NCI-H128 (cell line): ENCODE measurements at regions not wholly inside any gene's neighbourhood (a gene's known extent, or its start where the extent isn't known, plus 50 kb on each side); places are given as distances from the start of the nearest gene placed in this dataset.
A peak's percentile ranks its signal among the peaks of the same experiment; 100 is the strongest.
"Not testable (repeated sequence)": the region's sequence is repeated elsewhere in the genome, so short reads cannot be mapped to it uniquely, and the experiment has no call there.

Experiments used
- DNase-seq: peaks from one replicate; lab custom pipeline; 2025; ENCODE audit not compliant: unreplicated experiment; lab: John Stamatoyannopoulos, UW

DNA sequence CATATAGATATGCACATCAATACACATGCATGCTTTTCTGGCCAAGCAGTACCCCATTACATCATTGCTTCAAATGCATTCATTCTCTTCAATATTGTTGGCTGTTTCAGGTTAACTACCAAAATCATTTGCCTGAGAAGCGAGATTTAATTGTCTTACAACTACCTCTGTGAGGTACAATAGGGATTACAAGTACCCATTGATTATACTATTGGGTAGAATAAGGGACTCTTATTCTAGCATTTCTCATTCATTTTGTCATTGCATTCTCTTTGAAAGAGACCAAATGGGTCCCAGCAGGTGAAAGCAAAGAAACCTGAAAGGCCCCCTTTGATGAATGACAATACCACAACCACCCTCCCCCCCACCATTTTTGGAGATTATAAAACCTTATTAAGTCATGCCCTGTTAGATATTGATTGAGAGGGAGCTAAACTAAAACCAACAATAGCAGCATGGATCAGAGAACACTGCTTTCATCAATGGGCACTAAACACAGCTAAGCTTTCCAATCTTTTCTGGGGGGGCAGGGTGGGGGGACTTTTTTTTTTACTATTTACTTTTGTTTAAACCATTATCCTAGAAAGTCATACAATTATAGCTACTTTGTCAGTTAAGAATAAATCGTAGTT, 375.0 kb upstream of the CCNH start:
- DNase-seq, result no peak

DNA sequence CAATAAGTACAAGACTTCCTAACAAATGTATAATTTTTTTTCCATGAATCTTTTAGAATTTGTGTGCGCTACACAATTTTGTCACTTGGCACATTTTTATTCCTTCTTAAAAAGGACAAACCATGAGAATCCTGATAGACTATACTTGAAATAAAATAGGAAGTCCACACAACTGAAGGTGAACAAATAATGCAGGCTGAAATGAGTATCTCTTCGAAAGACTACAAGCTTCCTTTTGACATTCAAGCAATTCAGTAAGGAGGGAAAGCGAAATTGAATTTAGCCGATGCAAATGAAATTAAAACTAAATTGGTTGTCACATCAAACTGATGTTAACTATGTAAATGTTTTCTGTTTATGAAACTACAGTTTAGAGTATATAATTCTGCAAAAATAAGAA, 374.4 kb upstream of the CCNH start:
- no peak for DNase-seq

DNA sequence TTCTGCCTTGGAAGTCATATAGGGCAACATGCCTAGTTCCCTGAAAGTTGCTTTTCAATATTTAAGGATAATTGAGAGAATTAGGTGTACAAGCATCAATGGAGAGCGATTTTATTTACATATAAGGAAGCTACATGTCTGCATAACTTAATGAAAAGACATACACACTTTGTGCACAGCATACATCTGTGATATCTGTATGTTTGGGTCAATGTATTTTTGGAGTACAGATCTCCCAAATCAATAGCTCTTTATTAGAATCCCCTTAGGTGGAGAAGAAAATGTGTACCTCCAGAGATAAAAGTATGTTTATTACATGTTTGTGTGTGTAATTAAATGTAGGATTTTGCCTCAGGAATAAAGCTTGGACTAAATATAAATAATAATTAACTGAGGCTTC, 373.7 kb upstream of the CCNH start:
- DNase-seq, result no peak

DNA sequence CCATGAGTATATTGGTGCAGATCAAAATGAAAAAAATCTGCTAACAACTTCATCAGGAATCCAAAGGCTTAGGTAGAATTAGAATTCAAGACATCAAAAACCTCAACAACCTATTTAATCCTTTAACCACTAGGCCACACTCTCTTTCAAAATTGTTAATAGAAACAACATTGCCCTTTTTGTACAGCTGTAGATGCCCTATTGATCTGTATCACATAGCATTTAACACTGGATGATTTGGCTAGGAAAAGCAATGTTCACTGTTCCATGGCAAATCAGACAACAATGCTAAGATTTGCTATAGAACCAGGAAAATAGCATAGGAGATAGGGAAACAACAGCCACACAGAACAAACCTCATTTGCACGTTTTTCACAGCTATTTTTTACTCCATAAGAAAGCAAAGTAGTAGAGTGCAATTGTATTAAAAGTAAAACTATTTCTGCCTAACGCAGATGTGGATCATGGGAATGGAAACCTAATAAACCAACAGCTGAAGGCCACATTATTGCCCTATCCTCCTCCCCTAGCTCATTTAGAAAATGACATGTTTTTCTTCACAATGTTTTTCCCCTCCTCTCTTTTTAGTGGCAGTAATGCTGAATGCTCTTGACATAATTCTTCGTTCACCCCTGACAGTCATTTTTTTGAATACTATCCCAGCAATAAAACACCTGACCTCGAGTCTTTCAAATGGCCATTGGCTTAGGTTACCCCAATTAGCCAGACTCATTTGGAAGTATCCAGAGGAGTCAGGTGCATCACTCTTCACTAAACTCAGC, 373.0 kb upstream of the CCNH start:
- DNase-seq, result no peak

DNA sequence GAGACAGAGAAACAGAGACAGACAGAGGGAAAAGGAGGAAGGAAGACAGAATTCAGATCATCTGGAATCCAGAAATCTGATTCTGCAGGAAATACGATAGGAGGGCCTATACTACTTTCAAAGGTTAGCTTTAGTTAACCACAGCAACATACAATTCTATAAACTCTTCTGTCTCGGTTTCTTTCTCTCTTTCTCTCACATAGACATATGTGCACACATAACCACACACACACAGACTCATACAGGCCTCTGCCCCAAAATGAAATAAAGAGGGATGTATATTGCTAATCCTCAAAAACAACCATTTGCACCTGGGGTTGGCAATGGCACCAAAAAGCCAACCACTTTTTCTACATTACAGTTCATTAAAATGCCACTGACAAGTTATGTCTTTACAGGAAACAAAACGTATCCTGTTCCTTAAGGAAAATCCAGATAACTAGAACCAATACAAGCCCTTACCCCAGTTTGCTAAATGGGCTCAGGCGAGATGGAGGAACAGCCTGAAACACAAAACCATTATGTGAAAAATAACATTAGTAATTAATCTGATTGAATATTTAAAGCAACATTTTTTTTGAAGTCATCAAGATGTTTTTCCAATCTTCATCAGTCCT, 372.3 kb upstream of the CCNH start:
- no peak for DNase-seq

DNA sequence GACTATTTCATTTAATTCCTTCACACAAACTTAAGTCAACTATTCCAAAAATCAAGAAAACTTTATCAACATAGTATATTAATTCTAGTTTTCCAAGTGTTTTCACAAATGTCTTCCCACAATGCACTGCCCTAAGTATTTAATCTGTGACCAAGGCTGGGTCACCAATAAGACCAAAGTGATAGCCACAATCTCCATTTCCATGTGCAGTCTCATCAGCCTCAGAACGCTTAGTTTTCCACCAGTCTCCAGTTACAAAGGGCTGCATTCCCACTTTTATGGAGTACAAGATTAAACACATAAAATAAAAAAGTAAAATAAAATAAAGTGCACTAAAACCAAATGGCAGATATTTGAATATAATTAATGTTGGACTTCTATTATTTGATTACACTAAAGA, 371.6 kb upstream of the CCNH start:
- DNase-seq, result no peak

DNA sequence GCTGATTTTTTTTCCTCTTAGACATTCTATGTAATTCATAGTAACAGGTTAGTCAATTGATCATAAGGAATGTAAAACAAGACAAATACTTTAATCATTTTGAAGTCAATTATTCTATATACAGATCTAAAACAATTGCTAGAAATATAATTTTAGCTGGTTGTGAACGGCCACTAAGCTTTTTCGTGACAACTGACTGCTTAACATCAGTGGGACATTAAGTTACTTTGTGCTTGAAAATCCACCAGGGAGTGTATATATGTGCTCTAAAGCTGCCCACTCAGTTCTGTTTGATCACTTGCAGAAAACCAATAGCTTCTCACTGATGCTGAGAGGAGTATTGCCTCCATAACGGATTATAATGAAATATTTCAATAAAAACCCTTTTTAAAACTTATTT, 370.2 kb upstream of the CCNH start:
- DNase-seq, result no peak

DNA sequence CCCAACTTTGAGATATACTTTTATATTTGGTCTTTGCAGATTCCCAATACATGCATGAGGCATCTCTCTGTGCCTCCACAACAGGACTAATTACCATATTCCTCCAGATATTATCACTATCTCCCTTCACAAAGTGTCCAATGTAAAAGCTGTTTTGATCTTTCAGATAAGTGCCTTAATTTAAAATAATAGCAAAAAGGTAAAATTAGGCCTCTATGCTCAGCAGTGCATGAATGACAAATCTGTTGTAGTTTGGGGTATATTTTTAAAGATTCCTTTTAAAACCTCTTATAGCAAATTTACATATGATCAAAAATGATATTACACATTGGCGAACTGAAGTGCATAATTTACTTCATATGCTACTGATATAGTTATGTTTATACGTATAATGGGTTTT, 369.2 kb upstream of the CCNH start:
- DNase-seq, result no peak

DNA sequence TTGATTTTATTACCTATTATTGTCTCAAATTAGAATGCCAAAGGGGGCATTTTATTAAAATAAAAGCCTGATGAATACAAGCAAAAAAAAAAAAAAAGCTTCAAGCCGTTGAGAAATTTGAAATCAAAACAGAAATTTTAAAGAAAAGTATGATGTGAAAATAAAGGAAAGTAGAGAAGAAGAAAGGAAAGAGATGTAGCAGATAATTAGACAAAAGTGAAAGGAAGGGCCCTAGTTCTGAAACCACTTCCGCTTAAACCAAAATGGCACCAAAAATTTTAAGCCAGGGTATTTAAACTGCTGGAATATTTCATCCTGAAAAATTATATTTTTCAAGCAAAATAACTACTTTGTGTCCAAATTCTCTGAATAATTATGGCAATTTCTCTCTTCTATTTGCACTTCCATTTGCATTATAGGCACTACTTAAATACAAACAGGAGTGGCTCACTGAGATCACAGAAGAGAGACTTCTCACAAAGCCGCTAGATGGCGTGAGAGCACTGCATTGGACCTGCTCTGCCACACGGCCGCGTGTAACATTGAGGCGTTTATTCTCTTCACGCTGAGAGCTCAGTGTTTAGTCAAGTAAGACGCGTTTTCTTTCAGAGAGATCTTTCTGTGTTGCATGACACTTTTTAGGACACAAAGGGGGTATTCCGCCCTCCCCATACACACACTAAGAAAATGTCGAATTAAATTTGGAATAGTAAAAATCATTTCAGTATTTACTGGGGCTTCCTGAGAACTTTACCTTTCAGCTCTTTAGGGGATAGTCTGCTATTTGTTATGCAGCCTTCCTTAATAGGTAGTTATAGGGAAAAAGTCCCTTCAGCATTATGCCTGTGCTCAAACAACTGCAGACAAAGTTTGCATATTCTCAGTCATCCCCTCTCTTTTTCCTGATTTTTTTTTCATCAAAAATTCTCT, 368.4 kb upstream of the CCNH start:
- peak; percentile 56 for DNase-seq

DNA sequence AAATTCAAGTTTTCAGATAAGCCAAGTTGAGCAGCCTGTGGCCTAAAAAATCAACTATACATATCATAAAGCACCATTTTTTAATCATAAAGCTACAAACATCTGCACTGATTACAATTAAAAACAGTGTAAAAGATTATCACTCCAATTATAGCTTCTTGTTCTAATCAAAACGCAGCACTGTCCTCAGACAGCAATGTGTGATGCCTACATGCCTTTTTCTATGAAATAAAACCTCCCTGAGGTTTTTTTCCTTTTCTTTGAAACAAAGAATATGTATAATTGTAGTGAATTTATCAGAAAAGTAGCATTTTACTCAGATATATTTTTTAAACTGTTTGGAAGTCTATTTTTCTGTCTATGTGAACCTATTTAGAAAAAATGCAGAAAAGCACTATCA, 366.1 kb upstream of the CCNH start:
- no peak for DNase-seq

DNA sequence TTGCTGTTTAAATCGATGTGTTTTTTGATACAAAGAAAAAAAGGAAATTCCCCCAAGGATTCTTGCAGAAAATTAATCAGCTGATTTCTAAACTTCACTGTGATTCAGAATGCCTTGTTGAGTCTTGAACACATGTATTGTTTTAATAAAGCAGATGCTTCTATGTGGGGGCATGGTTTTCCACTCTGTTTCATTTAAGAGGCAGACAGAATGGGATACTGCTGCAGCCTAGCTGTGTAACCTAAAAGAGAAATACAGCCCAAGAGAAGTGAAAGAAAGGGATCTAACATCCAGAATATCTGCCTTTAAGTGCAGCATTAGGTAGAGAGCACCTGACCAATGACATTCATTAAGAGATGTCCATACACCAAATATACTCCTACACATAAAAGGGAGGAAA, 365.1 kb upstream of the CCNH start:
- no peak for DNase-seq

DNA sequence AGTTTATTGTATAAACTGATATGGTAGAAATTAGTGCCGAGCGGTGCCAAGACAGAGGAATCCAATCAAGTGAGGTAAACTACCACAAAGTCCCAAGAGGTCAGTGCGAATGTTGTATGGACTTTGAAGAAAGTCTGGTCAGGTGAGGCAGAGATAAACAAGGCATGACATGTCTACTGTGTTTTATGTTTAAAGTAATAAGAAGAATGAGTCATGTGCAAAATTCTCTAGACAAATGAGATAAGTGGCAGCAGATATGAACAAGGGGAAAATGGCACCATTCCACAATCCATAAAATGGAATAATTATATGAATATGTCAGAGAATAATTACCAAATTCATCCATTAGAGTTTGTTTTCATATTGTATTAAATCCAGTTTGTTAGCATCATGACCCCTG, 364.1 kb upstream of the CCNH start:
- no peak for DNase-seq

DNA sequence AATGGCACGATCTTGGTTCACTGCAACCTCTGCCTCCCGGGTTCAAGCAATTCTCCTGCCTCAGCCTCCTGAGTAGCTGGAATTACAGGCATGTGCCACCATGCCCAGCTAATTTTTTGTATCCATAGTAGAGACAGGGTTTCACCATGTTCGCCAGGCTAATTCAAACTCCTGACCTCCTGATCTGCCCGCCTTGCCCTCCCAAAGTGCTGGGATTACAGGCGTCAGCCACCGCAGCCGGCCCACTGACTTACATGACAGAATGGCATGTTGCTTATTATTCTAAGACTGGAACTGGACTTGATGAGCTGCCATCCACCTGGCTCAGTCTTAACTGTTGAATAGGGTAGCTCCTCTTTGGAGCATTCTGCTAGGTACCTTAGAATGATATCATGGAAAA, 363.6 kb upstream of the CCNH start:
- not testable (repeated sequence) for DNase-seq

DNA sequence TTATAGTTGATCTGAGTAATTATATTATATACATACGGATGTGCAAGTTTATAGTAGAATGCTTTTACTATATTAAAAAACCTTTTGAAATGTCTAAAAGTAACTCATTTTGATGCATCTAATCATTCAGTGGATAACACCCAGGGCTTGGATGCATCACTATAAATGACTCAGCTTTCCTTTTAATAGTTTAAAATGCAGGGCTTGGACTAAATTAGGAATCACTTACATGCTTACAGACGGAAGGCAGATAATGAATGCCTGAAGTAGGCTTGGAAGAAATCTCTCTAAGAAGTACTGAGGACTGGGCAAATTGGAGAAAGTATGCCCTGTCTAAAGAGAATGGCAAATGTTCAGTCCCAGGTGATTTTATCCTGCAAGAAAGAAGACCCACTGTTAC, 362.5 kb upstream of the CCNH start:
- no peak for DNase-seq

DNA sequence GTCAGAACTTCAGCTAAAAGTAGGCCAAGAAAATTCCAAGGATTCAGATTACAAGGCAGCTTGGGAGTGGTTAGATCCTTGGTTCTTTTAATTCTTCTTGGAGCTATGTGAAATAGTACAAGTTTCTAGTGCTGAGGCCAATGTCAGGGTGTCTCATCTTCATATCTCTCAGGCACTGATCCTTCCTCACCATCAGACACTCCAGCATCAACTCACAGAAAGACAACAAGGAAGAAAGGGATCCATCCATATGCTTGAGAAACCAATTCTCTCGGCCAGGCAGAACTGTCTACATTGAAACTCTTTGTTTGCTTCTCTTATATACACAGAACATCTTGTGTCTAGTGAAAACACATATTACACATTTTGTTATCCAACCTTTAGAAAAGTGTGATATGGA, 362.1 kb upstream of the CCNH start:
- DNase-seq, result no peak

DNA sequence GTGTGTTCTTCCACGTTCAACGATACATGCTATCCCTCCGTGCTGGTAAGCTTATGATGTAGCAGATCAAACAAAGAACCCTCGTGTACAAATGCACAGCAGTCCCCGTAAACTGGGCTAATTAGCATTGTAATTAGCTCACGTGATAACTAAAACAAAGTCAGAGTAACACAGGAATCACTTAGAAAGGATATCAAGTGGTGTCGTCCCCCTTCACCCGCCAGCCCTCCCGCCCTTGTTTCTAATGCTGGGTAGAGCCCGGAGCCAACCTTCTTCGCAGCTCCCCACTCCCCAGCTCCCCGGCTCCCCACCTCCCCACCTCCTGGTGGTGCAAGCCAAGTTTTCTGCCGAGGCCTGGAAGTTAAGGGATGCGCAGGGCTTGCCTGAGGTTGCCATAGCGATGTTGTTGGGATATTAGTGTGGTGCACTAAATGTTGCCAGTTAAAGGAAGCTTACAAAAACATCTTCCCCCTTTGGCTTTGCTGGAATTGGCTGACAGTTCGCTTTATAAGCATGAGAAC, 357.9 kb upstream of the CCNH start:
- no peak for DNase-seq

DNA sequence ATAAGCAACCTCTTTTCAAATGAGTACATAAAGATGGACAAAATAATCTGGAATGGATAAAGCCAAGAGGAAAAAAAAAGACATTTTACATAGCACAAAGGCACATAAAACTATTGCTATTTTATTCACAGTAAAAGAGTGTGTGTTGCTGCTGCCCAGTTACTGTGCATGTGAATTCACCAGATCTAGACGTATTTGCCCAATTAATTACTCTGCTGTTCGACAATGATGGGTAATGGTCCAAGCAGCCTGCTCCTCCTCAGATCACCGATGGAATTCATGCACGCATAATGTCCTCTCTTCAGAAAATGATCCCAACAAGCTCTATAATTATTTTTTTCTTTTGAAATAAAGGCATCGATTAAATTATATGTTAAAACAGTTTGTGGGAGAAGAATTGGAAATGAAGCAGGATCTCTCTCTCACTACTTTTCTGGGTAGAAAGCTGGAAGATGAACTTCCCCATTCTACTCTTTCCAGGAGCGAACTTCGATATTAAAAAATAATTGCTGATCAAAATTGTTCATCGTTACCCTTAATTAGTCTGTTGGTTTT, 357.4 kb upstream of the CCNH start:
- DNase-seq, result no peak

DNA sequence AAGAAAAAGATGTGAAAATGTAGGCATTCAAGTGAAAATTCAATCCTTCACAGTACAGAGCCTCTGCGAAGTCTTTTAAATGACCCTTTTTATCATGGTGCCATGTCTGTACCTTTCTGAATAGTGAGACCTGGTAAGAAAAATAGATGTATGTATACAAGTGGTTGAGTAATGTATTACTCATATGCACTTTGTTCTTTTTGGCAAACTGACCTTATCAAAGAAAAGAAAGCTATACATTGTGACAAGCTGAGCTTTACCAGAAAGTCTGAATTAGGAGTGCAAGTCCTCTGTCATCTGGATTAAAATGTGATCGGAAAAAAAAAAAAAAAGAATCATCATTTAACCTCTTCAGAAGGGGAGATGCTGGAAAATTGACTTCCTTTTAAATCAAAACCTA, 356.4 kb upstream of the CCNH start:
- DNase-seq, result no peak

DNA sequence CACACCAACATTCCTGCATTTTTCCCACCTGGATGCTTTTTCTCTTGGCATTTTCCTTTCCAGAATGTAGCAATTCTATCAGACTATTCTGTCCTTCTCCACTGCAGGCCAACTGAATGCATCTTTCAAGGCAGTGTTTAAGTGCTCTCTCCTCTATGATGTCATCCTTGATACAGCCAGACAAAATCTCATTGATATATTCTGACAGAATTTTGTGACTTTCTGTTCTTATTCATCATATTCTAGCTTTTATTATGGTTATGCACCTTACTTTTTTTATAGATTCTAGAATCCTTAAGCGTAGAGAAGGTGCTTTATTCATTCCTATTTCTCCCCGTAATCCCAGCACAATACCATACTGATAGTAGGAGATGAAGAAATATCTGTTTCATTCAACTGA, 355.5 kb upstream of the CCNH start:
- DNase-seq, result no peak

DNA sequence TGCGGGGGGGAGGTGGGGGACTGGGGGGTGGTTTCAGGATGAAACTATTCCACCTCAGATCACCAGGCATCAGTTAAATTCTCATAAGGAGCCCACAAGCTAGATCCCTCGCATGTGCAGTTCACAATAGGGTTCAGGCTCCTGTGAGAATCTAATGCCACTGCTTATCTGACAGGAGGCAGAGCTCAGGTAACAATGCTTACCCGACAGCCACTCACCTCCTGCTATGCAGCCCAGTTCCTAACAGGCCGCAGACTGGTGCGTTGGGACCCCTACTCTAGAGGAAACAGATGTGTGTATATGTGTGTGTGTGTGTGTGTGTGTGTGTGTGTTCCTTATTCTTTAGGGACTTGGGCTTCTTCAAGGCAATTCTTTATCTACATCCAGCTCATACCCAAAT, 352.3 kb upstream of the CCNH start:
- DNase-seq, result no peak

DNA sequence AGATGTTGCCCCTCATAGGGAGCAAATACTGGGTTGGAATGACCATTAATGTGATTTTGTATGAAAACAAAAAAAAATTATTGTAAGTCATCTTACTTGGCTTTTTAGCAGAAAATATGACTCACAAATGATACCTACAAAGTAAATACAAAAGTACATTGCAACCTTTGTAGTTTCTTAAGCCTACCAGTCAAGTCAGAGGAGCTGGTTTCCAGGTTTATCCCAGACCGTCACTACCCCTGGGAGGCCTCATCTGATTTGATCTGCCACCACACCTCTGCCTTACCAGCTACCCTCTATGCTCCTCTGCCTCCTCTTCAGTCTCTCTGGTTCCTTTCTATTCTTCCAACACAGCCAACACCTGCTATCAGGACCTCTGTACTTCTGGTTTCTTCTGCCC, 349.9 kb upstream of the CCNH start:
- no peak for DNase-seq
